Neuronal stem cell (in vitro differentiated cells): ENCODE measurements at regions not wholly inside any gene's neighbourhood (a gene's known extent, or its start where the extent isn't known, plus 50 kb on each side); places are given as distances from the start of the nearest gene placed in this dataset.

Experiments
- DNase-seq: peaks from one replicate; pipeline ENCODE4 v3.0.0-alpha.2; 2013; ENCODE audit warnings: low spot score
- H2AFZ ChIP-seq: one replicate; pipeline ENCODE4 v1.6.1; 2013; ENCODE audit warnings: mild to moderate bottlenecking, low read length, inconsistent platforms
- H2AK5ac ChIP-seq: 2 replicates; pipeline ENCODE4 v1.6.1; 2013; ENCODE audit warnings: low read depth, mild to moderate bottlenecking, inconsistent platforms, low read length, moderate library complexity, mixed read lengths
- H2BK120ac ChIP-seq: 2 replicates; pipeline ENCODE4 v1.6.1; 2013; ENCODE audit warnings: low read depth, mild to moderate bottlenecking, inconsistent platforms, low read length, moderate library complexity, mixed read lengths
- H2BK12ac ChIP-seq: one replicate; pipeline ENCODE4 v1.6.1; 2013; ENCODE audit warnings: low read length, inconsistent platforms
- H2BK15ac ChIP-seq: 2 replicates; pipeline ENCODE4 v1.6.1; 2013; ENCODE audit warnings: mild to moderate bottlenecking, low read length, inconsistent platforms, mixed read lengths
- H2BK5ac ChIP-seq: one replicate; pipeline ENCODE4 v1.6.1; 2013; ENCODE audit warnings: inconsistent platforms, mild to moderate bottlenecking, low read length, moderate library complexity
- H3K14ac ChIP-seq: one replicate; pipeline ENCODE4 v1.6.1; 2013; ENCODE audit warnings: low read length, inconsistent platforms
- H3K18ac ChIP-seq: 2 replicates; pipeline ENCODE4 v1.6.1; 2013; ENCODE audit warnings: low read length, inconsistent platforms
- H3K23ac ChIP-seq: 2 replicates; pipeline ENCODE4 v1.6.1; 2013; ENCODE audit warnings: low read depth, mild to moderate bottlenecking, mixed read lengths, low read length, inconsistent platforms; ENCODE audit not compliant: poor library complexity
- H3K27ac ChIP-seq: replicated peaks from 3 replicates; pipeline ENCODE4 v1.5.1; 2013; ENCODE audit warnings: low read length, inconsistent platforms
- H3K27me3 ChIP-seq, 3 experiments: 2 replicates each; pipeline ENCODE4 v1.6.1; 2013; ENCODE audit warnings: low read length in 3 of 3, mild to moderate bottlenecking in 2 of 3, inconsistent platforms in 1 of 3, low read depth in 1 of 3, mixed read lengths in 1 of 3, moderate library complexity in 1 of 3; ENCODE audit not compliant: control insufficient read depth in 3 of 3, insufficient read depth in 3 of 3
- H3K36me3 ChIP-seq, 2 donors: replicated peaks in 1 of 2; 2 replicates each; pipeline ENCODE4 v1.6.1; 2013; ENCODE audit warnings: low read length in 2 of 2; ENCODE audit not compliant: control insufficient read depth in 2 of 2, insufficient read depth in 2 of 2
- H3K4ac ChIP-seq: 2 replicates; pipeline ENCODE4 v1.6.1; 2013; ENCODE audit warnings: inconsistent platforms, mild to moderate bottlenecking, low read length, moderate library complexity
- H3K4me1 ChIP-seq, 2 donors: 1 replicate in 1 of 2; 2 replicates in 1 of 2; pipeline ENCODE4 v1.6.1; 2013; ENCODE audit warnings: low read length in 2 of 2, low read depth in 1 of 2; ENCODE audit not compliant: control insufficient read depth in 2 of 2, insufficient read depth in 1 of 2
- H3K4me2 ChIP-seq: one replicate; pipeline ENCODE4 v1.6.1; 2013; ENCODE audit warnings: mild to moderate bottlenecking, low read length, inconsistent platforms; ENCODE audit not compliant: insufficient read depth, poor library complexity, severe bottlenecking
- H3K4me3 ChIP-seq, 2 donors: 2 replicates each; pipeline ENCODE4 v1.5.1; 2013; ENCODE audit warnings: low read length in 2 of 2, mild to moderate bottlenecking in 2 of 2, inconsistent platforms in 1 of 2, moderate library complexity in 1 of 2
- H3K79me1 ChIP-seq: one replicate; pipeline ENCODE4 v1.6.1; 2013; ENCODE audit warnings: low read depth, mild to moderate bottlenecking, inconsistent platforms, low read length, moderate library complexity
- H3K9ac ChIP-seq: one replicate; pipeline ENCODE4 v1.6.1; 2013; ENCODE audit warnings: mild to moderate bottlenecking, low read depth, low read length, inconsistent platforms; ENCODE audit not compliant: poor library complexity
- H3K9me3 ChIP-seq, 2 donors: replicated peaks in 1 of 2; 2 replicates each; pipeline versions ENCODE3 to v1.6.1; 2013; ENCODE audit warnings: low read length in 2 of 2, mild to moderate bottlenecking in 2 of 2, inconsistent platforms in 1 of 2, low read depth in 1 of 2, mixed read lengths in 1 of 2, moderate library complexity in 1 of 2; ENCODE audit not compliant: control insufficient read depth in 2 of 2, insufficient read depth in 1 of 2
- H4K8ac ChIP-seq: one replicate; pipeline ENCODE4 v1.6.1; 2013; ENCODE audit warnings: low read depth, mild to moderate bottlenecking, inconsistent platforms, low read length, moderate library complexity
- H4K91ac ChIP-seq: one replicate; pipeline ENCODE4 v1.6.1; 2013; ENCODE audit warnings: low read length, low read depth, mild to moderate bottlenecking, inconsistent platforms; ENCODE audit not compliant: poor library complexity
- WGBS, 2 donors: extraction: QIAGEN DNeasy Blood & Tissue Kit; methylation state at CpG; one replicate each; pipeline ENCODE4 v1.1.7; 2013; ENCODE audit warnings: missing lambda C conversion rate in 2 of 2, mixed read lengths in 1 of 2; ENCODE audit not compliant: insufficient read length in 2 of 2, insufficient replicate concordance in 1 of 2; ENCODE audit errors: extremely low coverage in 2 of 2; 5-methylcytosine and 5-hydroxymethylcytosine counted together

DNA sequence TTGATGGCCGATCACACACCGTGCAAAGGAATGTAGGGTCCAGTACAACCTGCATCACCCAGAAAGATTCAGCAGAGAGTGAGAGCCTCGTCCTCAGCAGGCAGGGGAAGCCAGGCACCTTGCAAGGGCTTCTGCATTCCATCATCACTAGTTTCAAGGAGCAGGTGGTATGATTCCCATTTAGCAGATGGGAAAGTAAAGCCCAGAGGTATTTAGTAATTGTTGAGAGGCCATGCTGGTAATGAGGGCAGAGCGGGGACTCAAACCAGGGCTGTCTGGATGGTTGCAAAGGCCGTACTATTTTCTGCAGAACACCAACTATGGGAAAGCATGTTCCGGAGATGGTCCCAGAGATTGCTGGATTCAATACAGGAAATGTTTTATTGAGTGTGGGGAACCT is 65.8 kb upstream of the MRTFB start:
- no peak overlapping the region for H4K8ac ChIP-seq
- DNase-seq: no peak
- H2BK12ac ChIP-seq: no peak overlapping the region
- no peaks in the 10 kb centered on the region for H3K36me3 ChIP-seq
- no peaks in the 10 kb centered on the region for H3K79me1 ChIP-seq
- no peak overlapping the region for H2BK5ac ChIP-seq
- no peak overlapping the region for H3K18ac ChIP-seq
- no peak overlapping the region for H4K91ac ChIP-seq
- H3K4ac ChIP-seq: no peak overlapping the region
- H3K4me2 ChIP-seq: no peak overlapping the region
- H3K14ac ChIP-seq: no peak overlapping the region
- no peaks in the 10 kb centered on the region for H3K27me3 ChIP-seq
- no peak overlapping the region for H3K23ac ChIP-seq
- H3K4me1 ChIP-seq: peaks cover 22 to 23% of the 10 kb centered on the region in 2 donors
- no peak overlapping the region for H2BK15ac ChIP-seq
- no CpG with 5 or more reads among the region's 6 CpGs for WGBS, 2 donors
- H3K9me3 ChIP-seq: peaks cover 0 to 6% of the 10 kb centered on the region in 2 donors
- H3K27ac ChIP-seq: no peak overlapping the region
- H2BK120ac ChIP-seq: no peak overlapping the region
- H2AFZ ChIP-seq: peak overlapping the region; percentile 81
- H2AK5ac ChIP-seq: no peak overlapping the region
- H3K4me3 ChIP-seq: no peak overlapping the region
- H3K9ac ChIP-seq: no peak overlapping the region

DNA sequence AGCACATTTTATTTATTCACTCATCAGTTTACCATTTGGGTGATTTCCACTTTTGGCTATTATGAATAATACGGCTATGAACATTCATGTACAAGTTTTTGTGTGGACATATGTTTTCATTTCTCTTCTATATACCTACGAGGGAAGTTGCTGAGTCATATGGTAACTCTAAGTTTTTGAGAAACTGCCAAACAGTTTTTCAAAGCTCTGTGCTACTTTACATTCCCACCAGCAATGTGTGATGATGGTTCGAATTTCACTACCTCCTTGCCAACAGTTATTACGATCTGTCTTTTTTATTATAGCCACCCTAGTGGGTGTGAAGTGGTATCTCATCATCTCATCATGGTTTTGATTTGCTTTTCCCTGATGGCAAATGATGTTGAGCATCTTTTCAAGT is 63.7 kb upstream of the MRTFB start:
- Histone ChIP-seq H3K9ac (no peak overlapping the region), H2BK15ac (no peak overlapping the region), H3K27me3 (no peaks in the 10 kb centered on the region), H2BK5ac (no peak overlapping the region), H3K27ac (no peak overlapping the region), H3K23ac (no peak overlapping the region), H3K4ac (no peak overlapping the region), H2AFZ (no peak overlapping the region), H4K8ac (no peak overlapping the region), H3K79me1 (no peaks in the 10 kb centered on the region), H3K4me1 (peaks cover 21% of the 10 kb centered on the region in 2 donors), H3K18ac (no peak overlapping the region), H2BK12ac (no peak overlapping the region), H3K9me3 (no peaks in the 10 kb centered on the region), H4K91ac (no peak overlapping the region), H3K4me3 (no peak overlapping the region), H2BK120ac (no peak overlapping the region), H3K36me3 (no peaks in the 10 kb centered on the region), H3K4me2 (no peak overlapping the region), H3K14ac (no peak overlapping the region), H2AK5ac (no peak overlapping the region)
- no CpG with 5 or more reads among the region's 4 CpGs for WGBS, 2 donors
- DNase-seq: no peak

DNA sequence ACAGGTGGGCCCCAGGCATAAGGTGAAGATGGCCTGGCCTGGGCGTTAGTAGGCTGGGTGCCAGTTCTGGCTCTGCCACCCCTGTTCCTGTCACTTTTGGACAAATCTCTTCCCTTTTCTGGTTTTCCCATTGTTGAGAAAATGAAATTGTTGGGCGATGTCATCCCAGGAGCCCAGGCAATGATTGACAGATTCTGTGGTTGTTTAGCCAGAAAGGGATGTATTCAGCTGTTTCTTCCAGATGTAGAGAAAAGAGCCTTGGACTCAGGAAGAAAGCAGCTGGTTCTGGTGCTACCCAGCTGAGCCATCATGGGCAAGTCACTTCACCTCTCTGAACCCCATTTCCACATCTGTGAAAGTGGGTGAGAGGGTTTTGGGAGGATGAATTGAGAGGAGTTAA is 60.1 kb upstream of the MRTFB start:
- Histone ChIP-seq H3K4me1 (peaks cover 10 to 21% of the 10 kb centered on the region in 2 donors), H3K14ac (no peak overlapping the region), H3K4me3 (no peak overlapping the region), H3K27me3 (no peaks in the 10 kb centered on the region), H2BK15ac (no peak overlapping the region), H3K9ac (no peak overlapping the region), H3K36me3 (no peaks in the 10 kb centered on the region), H2AFZ (no peak overlapping the region), H3K9me3 (no peaks in the 10 kb centered on the region), H4K8ac (no peak overlapping the region), H3K18ac (no peak overlapping the region), H2BK5ac (no peak overlapping the region), H2BK12ac (no peak overlapping the region), H3K27ac (no peak overlapping the region), H3K4ac (no peak overlapping the region), H3K79me1 (no peaks in the 10 kb centered on the region), H3K23ac (no peak overlapping the region), H2BK120ac (no peak overlapping the region), H2AK5ac (no peak overlapping the region), H3K4me2 (no peak overlapping the region), H4K91ac (no peak overlapping the region)
- no peak for DNase-seq
- WGBS, 2 donors: no CpG with 5 or more reads among the region's 2 CpGs

DNA sequence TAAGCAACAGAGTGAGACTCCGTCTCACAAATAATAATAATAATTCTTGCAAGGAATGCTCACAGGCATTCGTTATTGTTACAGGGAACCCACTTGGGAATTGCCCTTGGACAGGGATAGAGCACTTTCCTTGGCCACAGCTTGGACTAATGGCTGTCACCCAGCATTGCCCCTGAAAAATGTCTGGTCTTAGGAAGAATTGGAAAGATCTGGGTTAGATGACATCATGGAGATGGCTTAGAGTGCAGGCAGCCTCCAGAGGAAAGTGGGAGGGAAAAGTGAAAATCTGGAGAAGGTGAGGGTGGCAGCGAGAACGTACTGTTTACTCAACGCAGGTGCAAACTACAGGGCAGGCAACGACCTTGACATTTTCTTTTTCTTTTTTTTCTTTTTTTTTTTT is 59.3 kb upstream of the MRTFB start:
- WGBS, 2 donors: no CpG with 5 or more reads among the region's 6 CpGs
- Histone ChIP-seq H3K79me1 (no peaks in the 10 kb centered on the region), H3K14ac (no peak overlapping the region), H3K18ac (no peak overlapping the region), H3K27ac (no peak overlapping the region), H2BK15ac (no peak overlapping the region), H2BK120ac (no peak overlapping the region), H3K27me3 (no peaks in the 10 kb centered on the region), H2AFZ (no peak overlapping the region), H3K4ac (no peak overlapping the region), H4K8ac (no peak overlapping the region), H2AK5ac (no peak overlapping the region), H3K9ac (no peak overlapping the region), H3K9me3 (no peaks in the 10 kb centered on the region), H3K4me1 (peaks cover 10 to 21% of the 10 kb centered on the region in 2 donors), H2BK5ac (no peak overlapping the region), H3K4me3 (no peak overlapping the region), H3K4me2 (no peak overlapping the region), H4K91ac (no peak overlapping the region), H2BK12ac (no peak overlapping the region), H3K36me3 (no peaks in the 10 kb centered on the region), H3K23ac (no peak overlapping the region)
- no peak for DNase-seq
